ENCODE measurements at regions not wholly inside any gene's neighbourhood (a gene's known extent, or its start where the extent isn't known, plus 50 kb on each side); places are given as distances from the start of the nearest gene placed in this dataset.

DNA sequence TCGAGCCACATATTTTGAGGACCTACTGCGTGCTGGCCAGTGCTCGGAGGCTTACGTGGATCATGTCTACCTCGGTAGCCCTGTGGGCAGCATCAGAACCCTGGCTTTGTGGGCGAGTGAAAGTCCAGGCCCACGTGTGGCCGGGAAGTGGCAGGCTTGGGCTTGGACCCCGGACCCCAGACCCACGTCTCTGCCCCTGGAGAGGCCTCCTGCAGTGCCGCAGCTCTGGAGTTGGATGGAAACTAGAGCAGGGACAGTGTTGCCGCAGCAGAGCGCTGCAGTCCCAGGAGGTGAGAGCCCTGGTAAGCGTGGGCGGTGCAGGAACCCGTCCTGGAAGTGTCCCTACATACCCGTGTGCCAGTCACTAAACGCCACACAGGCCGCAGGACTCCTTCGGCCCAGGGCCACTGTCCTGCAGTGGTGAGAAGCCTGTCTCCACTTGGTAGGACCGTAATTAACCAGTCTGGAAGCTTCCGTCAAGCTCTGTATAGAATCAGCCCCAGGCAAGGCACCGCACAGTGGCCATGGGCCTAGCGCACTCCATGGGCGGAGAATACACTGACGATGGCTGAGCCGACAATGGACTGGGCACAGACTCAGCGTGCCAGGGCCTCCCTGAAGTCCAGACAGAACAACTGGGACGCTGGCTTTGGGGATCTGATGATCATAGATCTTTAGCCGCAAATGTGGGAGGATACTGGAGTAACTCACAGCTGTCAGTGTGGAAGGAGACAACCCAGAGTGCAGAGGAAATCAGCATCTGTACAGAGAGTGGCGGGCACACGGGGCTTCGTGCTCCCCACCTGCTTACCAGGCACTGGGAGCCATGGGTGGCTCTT lies 219.5 kb downstream of the KIF26A start:
- Histone ChIP-seq H3K4me1 (ENCODE audit: control insufficient read depth, insufficient read depth, low read length, unreplicated experiment) (no peaks in the 10 kb centered on the region), H3K79me2 (ENCODE audit: control insufficient read depth, insufficient read depth, low read length, unreplicated experiment) (no peaks in the 10 kb centered on the region), H3K4me3 (ENCODE audit: low read depth, low read length) (no peak overlapping the region), H3K27ac (ENCODE audit: low read depth, low read length) (no peak overlapping the region), H3K36me3 (ENCODE audit: insufficient read depth, low read length) (no peaks in the 10 kb centered on the region), H3K27me3 (ENCODE audit: insufficient read depth, low read length) (peaks cover 18% of the 10 kb centered on the region; the same call in 1 of the 2 replicates), H2AFZ (ENCODE audit: low read length, unreplicated experiment) (no peak overlapping the region)

DNA sequence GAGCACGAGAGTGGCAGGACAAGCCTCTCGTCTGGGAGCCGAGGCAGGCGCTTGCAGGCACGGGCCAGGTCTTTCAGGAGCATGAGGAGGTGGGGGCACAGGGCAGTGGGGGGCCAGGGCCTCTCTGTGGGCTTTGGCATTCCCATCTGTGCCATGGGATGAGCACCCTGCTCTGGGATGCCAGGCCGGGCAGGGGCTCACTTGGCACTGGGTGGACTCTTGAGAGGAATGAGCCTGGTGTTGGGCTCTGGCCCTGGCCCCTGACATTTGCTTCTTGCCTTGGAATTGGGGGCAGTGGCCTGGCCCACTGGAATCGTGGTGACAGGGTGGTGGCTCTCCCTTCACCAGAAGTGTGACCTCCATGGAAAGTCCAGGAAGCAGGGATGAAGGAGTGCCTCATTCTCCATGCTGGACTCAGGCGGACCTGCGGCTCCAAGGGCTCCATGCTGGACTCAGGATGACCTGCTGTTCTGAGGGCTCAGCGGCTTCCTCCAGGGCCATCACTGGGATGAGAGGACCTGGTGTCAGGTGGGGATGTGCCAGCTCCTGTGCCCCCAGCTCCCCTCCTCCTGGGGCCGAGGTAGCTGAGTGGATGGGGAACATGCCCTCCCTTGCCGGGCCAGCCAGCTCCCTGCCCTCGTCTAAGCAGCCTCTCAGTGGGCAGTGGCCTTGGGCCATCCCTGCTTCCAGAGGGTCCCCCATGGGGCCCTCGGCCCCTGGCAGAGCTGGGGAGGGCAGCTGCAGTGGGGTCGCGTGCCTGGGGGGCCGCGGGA lies 220.3 kb downstream of the KIF26A start:
- Histone ChIP-seq H3K27ac (ENCODE audit: low read depth, low read length) (no peak overlapping the region), H3K4me3 (ENCODE audit: low read depth, low read length) (no peak overlapping the region), H3K36me3 (ENCODE audit: insufficient read depth, low read length) (no peaks in the 10 kb centered on the region), H3K4me1 (ENCODE audit: control insufficient read depth, insufficient read depth, low read length, unreplicated experiment) (no peaks in the 10 kb centered on the region), H3K27me3 (ENCODE audit: insufficient read depth, low read length) (peaks cover 18% of the 10 kb centered on the region; the same call in 1 of the 2 replicates), H2AFZ (ENCODE audit: low read length, unreplicated experiment) (no peak overlapping the region), H3K79me2 (ENCODE audit: control insufficient read depth, insufficient read depth, low read length, unreplicated experiment) (no peaks in the 10 kb centered on the region)

DNA sequence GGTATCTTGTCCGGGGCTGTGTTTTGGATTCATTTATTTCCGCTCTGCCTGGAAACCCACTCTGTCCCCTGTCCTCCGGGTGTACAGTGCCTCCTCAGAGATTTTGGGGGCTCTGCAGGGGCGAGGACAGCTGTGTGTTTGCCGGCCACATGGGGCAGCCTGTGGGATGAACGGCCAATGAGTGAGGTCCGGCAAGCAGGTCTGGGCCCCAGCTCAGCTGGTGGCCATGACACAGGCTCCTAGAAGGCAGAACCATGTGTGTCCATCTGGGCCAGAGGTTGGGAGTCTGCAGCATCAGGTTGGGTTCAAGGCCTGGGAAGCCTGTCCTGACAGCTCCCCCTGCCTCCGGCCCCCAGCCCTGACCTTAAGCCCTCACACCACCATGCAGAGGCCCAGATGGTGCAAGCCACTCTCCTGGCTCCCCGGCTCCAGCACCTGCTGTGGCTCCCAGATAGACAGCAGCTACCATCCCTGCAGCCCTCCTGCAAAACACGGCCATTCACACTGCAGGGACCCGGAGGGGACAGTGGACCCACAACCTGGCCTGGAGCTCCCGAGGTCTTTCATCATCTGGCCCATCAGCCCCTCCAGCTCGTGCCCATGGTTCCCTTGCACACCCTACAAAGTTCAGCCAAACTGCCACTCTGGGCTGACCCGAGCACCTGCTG lies 220.1 kb upstream of the C14orf180 start:
- Histone ChIP-seq H3K4me1 (ENCODE audit: control insufficient read depth, insufficient read depth, low read length, unreplicated experiment) (no peaks in the 10 kb centered on the region), H3K27me3 (ENCODE audit: insufficient read depth, low read length) (peaks cover 18% of the 10 kb centered on the region; the same call in 1 of the 2 replicates), H3K36me3 (ENCODE audit: insufficient read depth, low read length) (no peaks in the 10 kb centered on the region), H3K79me2 (ENCODE audit: control insufficient read depth, insufficient read depth, low read length, unreplicated experiment) (no peaks in the 10 kb centered on the region), H3K27ac (ENCODE audit: low read depth, low read length) (no peak overlapping the region), H3K4me3 (ENCODE audit: low read depth, low read length) (no peak overlapping the region), H2AFZ (ENCODE audit: low read length, unreplicated experiment) (no peak overlapping the region)

DNA sequence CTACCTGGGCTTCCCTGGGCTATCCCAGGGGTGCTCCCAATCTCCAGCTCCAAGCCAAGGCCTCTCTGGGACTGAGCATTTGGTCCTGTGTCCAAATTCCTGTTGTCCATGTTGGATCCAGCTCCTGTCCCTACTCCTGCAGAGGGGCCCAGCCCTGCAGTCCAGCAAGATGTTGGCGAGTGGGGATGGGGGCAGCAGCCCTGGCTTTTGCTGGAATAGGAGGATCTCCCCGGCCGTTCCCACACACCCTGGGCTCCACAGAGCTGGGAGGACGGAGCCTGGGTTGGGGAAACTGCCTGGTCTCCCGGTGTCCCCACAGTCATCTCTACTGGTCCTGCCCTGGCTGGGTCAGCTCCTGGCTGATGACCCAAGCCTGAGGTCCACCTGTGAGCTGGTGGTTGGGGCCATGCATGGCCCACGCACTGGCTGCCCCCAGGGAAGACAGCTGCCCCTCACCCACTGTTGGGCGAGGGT lies 219.6 kb upstream of the C14orf180 start:
- Histone ChIP-seq H3K36me3 (ENCODE audit: insufficient read depth, low read length) (no peaks in the 10 kb centered on the region), H3K4me3 (ENCODE audit: low read depth, low read length) (no peak overlapping the region), H3K4me1 (ENCODE audit: control insufficient read depth, insufficient read depth, low read length, unreplicated experiment) (no peaks in the 10 kb centered on the region), H2AFZ (ENCODE audit: low read length, unreplicated experiment) (no peak overlapping the region), H3K79me2 (ENCODE audit: control insufficient read depth, insufficient read depth, low read length, unreplicated experiment) (no peaks in the 10 kb centered on the region), H3K27ac (ENCODE audit: low read depth, low read length) (no peak overlapping the region), H3K27me3 (ENCODE audit: insufficient read depth, low read length) (peaks cover 21% of the 10 kb centered on the region; the same call in 1 of the 2 replicates)

DNA sequence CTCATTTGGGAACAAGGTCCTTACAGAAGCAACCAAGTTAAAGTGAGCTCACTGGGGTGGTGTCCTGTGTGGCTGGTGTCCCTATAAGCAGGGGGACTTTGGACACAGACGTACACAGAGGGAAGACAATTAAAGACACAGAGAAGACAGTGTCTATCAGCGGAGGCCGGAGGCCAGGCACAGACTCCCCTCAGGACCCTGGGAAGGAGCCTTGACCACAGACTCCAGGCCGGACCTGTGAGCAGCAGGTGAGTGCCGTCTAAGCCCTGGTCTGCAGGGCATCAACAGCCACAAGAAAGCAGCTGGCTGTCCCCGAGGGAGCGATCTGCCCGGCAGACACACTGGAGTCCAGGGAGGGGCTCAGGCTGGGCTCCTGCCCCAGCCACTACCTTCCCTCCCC lies 219.1 kb upstream of the C14orf180 start:
- Histone ChIP-seq H3K4me3 (ENCODE audit: low read depth, low read length) (no peak overlapping the region), H3K36me3 (ENCODE audit: insufficient read depth, low read length) (no peaks in the 10 kb centered on the region), H3K27ac (ENCODE audit: low read depth, low read length) (no peak overlapping the region), H3K27me3 (ENCODE audit: insufficient read depth, low read length) (peaks cover 21% of the 10 kb centered on the region; the same call in 1 of the 2 replicates), H2AFZ (ENCODE audit: low read length, unreplicated experiment) (no peak overlapping the region), H3K79me2 (ENCODE audit: control insufficient read depth, insufficient read depth, low read length, unreplicated experiment) (no peaks in the 10 kb centered on the region), H3K4me1 (ENCODE audit: control insufficient read depth, insufficient read depth, low read length, unreplicated experiment) (no peaks in the 10 kb centered on the region)

DNA sequence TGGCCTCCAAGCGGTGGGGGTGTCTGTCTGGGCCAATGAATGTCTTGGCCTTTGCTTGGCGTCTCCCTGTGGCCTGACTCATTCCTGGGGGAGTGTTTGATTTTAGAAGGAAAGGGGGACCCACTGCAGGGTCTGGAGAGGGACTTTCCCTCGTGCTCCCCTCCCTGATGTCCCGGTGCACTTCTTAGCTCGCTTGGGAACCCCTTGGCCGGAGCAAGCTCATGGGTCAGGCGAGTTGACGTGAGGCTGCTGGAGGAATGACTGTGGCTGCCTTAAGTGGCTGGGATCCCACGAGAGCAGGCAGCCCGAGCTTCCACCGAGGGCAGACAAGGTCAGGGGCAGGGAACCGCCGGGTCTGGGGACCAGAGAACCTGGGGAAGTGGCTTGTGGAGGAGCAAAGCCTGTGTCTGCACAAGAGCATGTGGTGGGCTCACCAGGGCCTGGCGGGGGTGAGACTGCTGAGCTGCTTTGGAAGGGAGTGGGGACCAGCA lies 218.4 kb upstream of the C14orf180 start:
- Histone ChIP-seq H3K36me3 (ENCODE audit: insufficient read depth, low read length) (no peaks in the 10 kb centered on the region), H3K27me3 (ENCODE audit: insufficient read depth, low read length) (peaks cover 21% of the 10 kb centered on the region; the same call in 1 of the 2 replicates), H3K27ac (ENCODE audit: low read depth, low read length) (no peak overlapping the region), H3K79me2 (ENCODE audit: control insufficient read depth, insufficient read depth, low read length, unreplicated experiment) (no peaks in the 10 kb centered on the region), H2AFZ (ENCODE audit: low read length, unreplicated experiment) (no peak overlapping the region), H3K4me1 (ENCODE audit: control insufficient read depth, insufficient read depth, low read length, unreplicated experiment) (no peaks in the 10 kb centered on the region), H3K4me3 (ENCODE audit: low read depth, low read length) (no peak overlapping the region)

DNA sequence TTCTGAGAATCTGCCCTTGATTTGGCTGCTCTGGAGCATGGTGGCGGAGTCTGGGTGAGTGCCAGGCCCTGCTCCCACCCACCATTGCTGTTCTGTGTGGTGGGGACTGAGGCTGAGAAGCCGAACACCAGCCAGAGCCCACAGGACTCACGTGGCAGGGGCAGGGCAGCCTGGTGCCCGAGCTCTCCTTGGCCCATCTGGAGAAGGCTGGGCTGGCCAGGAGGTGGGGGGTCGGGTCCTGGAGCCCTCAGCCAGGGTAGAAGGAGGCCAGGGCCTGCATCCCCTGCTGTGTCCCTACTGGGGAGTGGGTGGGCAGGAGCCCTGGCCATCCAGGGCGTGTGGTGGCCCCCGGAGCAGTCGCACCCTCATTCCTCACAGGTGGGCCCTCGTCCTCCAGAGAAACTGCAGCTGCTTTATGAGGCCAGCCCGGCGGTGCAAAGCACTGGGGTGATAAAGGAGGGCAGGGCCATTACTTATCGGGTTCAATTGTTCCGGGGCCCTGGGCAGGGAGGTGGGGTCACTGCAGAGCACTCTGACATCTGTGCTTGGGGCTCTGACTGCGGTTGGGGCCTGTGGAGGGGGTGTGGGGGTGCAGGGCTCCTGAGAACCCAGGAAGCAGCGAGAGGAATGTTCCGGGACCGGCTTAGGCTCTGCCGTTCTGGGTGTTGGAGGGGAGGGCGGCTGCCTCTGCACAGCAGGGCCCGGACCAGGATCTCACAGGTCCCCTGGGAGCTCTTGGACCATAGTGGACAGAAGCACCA lies 217.5 kb upstream of the C14orf180 start:
- H3K4me1 ChIP-seq (ENCODE audit: control insufficient read depth, insufficient read depth, low read length, unreplicated experiment) = no peaks in the 10 kb centered on the region
- H3K36me3 ChIP-seq (ENCODE audit: insufficient read depth, low read length) = no peaks in the 10 kb centered on the region
- H3K79me2 ChIP-seq (ENCODE audit: control insufficient read depth, insufficient read depth, low read length, unreplicated experiment) = no peaks in the 10 kb centered on the region
- no peak overlapping the region for H3K4me3 ChIP-seq (ENCODE audit: low read depth, low read length)
- peaks cover 21% of the 10 kb centered on the region; the same call in 1 of the 2 replicates for H3K27me3 ChIP-seq (ENCODE audit: insufficient read depth, low read length)
- H2AFZ ChIP-seq (ENCODE audit: low read length, unreplicated experiment) = no peak overlapping the region
- no peak overlapping the region for H3K27ac ChIP-seq (ENCODE audit: low read depth, low read length)

DNA sequence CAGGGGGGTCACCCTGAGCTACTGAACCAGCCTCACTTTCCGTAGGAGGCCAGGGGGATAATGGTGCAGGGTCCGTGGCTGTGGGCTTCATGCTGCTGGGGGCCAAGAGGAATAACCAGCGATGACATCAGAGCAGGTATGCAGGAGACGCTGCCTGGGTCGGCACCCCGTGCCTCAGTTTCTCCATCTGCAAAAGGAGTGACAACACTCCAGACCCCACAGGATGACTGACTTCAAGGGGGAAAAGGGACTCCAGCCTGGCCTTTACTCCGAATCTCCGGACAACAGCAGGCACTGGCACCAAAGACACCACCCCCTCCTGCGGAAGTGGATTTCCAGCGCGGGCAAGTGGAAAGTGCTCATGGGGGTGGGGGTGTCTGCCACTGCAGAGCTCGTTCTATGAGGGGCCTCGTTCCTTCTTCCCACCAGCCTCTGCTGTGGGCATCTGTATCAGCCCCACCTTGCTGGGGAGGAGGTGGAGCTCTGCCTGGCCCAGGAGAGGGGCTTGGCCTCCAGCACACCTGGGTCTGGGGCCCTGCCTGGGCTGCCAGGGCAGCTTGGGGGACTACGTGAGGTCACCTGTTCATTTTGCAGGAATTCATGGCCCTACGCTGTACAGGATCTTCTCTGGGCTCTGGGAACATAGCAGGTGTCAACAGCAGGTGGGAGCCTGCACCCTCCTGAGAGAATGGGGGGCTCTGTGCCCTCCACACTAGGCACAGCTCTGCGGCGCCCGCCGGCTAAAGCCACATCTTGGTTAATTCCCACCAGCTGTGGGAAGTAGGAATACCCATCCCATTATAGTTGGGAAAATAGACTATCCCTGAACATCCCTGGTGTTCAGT lies 216.6 kb upstream of the C14orf180 start:
- Histone ChIP-seq H3K27ac (ENCODE audit: low read depth, low read length) (no peak overlapping the region), H3K36me3 (ENCODE audit: insufficient read depth, low read length) (no peaks in the 10 kb centered on the region), H3K27me3 (ENCODE audit: insufficient read depth, low read length) (peaks cover 21% of the 10 kb centered on the region; the same call in 1 of the 2 replicates)

DNA sequence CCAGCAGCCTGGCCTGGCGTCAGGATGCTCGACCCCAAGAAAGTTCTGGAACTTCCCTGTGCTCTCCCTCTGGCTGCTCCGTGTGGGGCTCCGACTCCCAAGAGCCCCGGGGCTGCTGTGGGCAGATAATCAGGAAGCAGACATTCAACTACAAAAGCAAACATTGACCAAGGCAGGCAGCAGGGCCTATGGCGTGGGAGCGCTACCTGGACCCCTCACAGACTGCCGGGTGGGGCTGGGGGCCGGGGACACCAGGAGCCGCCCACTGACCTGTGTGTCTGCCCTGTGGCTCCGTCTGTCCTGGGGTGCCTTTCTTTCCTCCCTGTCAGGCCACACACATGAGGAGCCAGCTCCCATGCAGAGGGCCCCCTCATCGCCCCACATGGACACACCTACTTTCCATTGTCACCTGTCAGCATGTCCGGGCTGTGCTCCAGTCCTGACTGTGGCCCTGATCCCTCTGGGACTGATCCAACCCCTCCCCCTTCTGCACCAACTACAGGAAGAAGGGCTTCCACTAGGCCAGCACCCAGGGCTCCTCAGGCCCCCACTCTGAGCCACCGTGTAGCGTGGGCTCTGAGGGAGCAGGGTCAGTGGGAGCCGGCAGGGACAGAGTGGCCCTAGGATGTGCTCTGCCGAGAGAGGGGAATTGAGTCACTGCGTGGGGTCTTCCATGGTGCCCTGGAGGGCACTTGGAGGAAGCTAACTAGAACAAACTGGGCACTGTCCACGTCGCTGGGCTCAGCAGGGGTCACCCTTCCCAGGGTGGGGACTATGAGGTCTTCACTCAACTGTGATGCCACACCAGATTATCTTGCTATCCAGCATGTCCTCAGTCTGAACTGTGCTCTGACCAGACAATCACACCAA lies 215.4 kb upstream of the C14orf180 start:
- Histone ChIP-seq H3K79me2 (ENCODE audit: control insufficient read depth, insufficient read depth, low read length, unreplicated experiment) (no peaks in the 10 kb centered on the region), H3K36me3 (ENCODE audit: insufficient read depth, low read length) (no peaks in the 10 kb centered on the region), H3K27me3 (ENCODE audit: insufficient read depth, low read length) (peaks cover 21% of the 10 kb centered on the region; the same call in 1 of the 2 replicates), H3K27ac (ENCODE audit: low read depth, low read length) (no peak overlapping the region), H3K4me3 (ENCODE audit: low read depth, low read length) (no peak overlapping the region), H2AFZ (ENCODE audit: low read length, unreplicated experiment) (no peak overlapping the region), H3K4me1 (ENCODE audit: control insufficient read depth, insufficient read depth, low read length, unreplicated experiment) (no peaks in the 10 kb centered on the region)

More for the DNA sequence above, 216.6 kb upstream of the C14orf180 start:
- Histone ChIP-seq H3K79me2 (ENCODE audit: control insufficient read depth, insufficient read depth, low read length, unreplicated experiment) (no peaks in the 10 kb centered on the region), H3K4me3 (ENCODE audit: low read depth, low read length) (no peak overlapping the region), H3K4me1 (ENCODE audit: control insufficient read depth, insufficient read depth, low read length, unreplicated experiment) (no peaks in the 10 kb centered on the region), H2AFZ (ENCODE audit: low read length, unreplicated experiment) (no peak overlapping the region)

Data from ACC112 (cell line).